ENCODE measurements at regions not wholly inside any gene's neighbourhood (a gene's known extent, or its start where the extent isn't known, plus 50 kb on each side); places are given as distances from the start of the nearest gene placed in this dataset.

DNA sequence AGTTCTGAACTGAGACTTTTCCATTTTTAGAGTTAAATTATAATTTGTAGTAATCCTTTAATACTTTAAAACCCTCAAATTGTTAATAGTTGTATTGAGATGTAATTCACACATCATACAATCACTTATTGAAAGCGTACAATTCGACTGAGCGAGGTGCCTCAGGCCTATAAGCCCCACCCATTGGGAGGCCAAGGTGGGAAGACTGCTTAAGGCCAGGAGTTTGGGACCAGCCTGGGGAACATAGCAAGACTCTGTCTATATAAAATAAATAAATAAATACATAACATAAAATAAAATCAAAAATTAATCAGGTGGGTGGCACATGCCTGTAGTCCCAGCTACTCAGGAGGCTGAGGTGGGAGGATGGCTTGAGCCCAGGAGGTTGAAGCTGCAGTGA lies 70.3 kb downstream of the RWDD4 start:
- TF ChIP-seq, protein P1, sequence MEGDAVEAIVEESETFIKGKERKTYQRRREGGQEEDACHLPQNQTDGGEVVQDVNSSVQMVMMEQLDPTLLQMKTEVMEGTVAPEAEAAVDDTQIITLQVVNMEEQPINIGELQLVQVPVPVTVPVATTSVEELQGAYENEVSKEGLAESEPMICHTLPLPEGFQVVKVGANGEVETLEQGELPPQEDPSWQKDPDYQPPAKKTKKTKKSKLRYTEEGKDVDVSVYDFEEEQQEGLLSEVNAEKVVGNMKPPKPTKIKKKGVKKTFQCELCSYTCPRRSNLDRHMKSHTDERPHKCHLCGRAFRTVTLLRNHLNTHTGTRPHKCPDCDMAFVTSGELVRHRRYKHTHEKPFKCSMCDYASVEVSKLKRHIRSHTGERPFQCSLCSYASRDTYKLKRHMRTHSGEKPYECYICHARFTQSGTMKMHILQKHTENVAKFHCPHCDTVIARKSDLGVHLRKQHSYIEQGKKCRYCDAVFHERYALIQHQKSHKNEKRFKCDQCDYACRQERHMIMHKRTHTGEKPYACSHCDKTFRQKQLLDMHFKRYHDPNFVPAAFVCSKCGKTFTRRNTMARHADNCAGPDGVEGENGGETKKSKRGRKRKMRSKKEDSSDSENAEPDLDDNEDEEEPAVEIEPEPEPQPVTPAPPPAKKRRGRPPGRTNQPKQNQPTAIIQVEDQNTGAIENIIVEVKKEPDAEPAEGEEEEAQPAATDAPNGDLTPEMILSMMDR (IDR thresholded peaks at IDR 0.05), result no peak
- TF ChIP-seq POLR2A (IDR thresholded peaks at IDR 0.05) (no peak), EP300 (IDR thresholded peaks at IDR 0.05) (no peak), POLR2AphosphoS5 (IDR thresholded peaks at IDR 0.05) (no peak)

All from stomach (tissue), 4 donors.